H9 (cell line): ENCODE measurements at regions not wholly inside any gene's neighbourhood (a gene's known extent, or its start where the extent isn't known, plus 50 kb on each side); places are given as distances from the start of the nearest gene placed in this dataset.

Experiments
- DNase-seq: peaks from one replicate; pipeline ENCODE4 v3.0.0-alpha.2; 2017
- H2AFZ ChIP-seq: one replicate; pipeline ENCODE4 v1.6.1; 2013; ENCODE audit warnings: mild to moderate bottlenecking, low read length, control low read depth, moderate library complexity
- H2AK5ac ChIP-seq: 2 replicates; pipeline ENCODE4 v1.6.1; 2013; ENCODE audit warnings: low read length, control low read depth, mixed read lengths; ENCODE audit not compliant: insufficient read length
- H2BK120ac ChIP-seq: one replicate; pipeline ENCODE4 v1.6.1; 2013; ENCODE audit warnings: low read depth, mild to moderate bottlenecking, low read length, control low read depth, inconsistent platforms; ENCODE audit not compliant: poor library complexity, severe bottlenecking
- H2BK12ac ChIP-seq: 2 replicates; pipeline ENCODE4 v1.6.1; 2013; ENCODE audit warnings: low read length, control low read depth, mixed read lengths, low read depth; ENCODE audit not compliant: insufficient read length
- H2BK15ac ChIP-seq: 2 replicates; pipeline ENCODE4 v1.6.1; 2013; ENCODE audit warnings: low read depth, low read length, control low read depth
- H2BK20ac ChIP-seq: one replicate; pipeline ENCODE4 v1.6.1; 2013; ENCODE audit warnings: low read depth, mild to moderate bottlenecking, low read length, control low read depth, inconsistent platforms; ENCODE audit not compliant: poor library complexity, severe bottlenecking
- H2BK5ac ChIP-seq: 2 replicates; pipeline ENCODE4 v1.6.1; 2013; ENCODE audit warnings: low read length, control low read depth, mixed read lengths; ENCODE audit not compliant: insufficient read length
- H3K14ac ChIP-seq: 2 replicates; pipeline ENCODE4 v1.6.1; 2013; ENCODE audit warnings: low read length, control low read depth; ENCODE audit not compliant: insufficient read depth
- H3K18ac ChIP-seq: 2 replicates; pipeline ENCODE4 v1.6.1; 2013; ENCODE audit warnings: low read depth, mild to moderate bottlenecking, mixed read lengths, low read length, control low read depth; ENCODE audit not compliant: insufficient read length
- H3K23ac ChIP-seq: 2 replicates; pipeline ENCODE4 v1.6.1; 2013; ENCODE audit warnings: low read length, control low read depth, mixed read lengths, low read depth; ENCODE audit not compliant: insufficient read length
- H3K23me2 ChIP-seq: 2 replicates; pipeline ENCODE4 v1.6.1; 2013; ENCODE audit warnings: low read depth, mild to moderate bottlenecking, mixed read lengths, low read length, control low read depth; ENCODE audit not compliant: insufficient read length, poor library complexity, severe bottlenecking
- H3K27ac ChIP-seq: 2 replicates; pipeline ENCODE4 v1.5.1; 2013; ENCODE audit warnings: low read length, control low read depth, mixed read lengths, low read depth; ENCODE audit not compliant: insufficient read length
- H3K27me3 ChIP-seq: 2 replicates; pipeline ENCODE4 v1.6.1; 2013; ENCODE audit warnings: low read length, control low read depth, inconsistent platforms; ENCODE audit not compliant: insufficient read depth
- H3K4ac ChIP-seq: 2 replicates; pipeline ENCODE4 v1.6.1; 2013; ENCODE audit warnings: low read depth, mild to moderate bottlenecking, control low read depth, inconsistent platforms, low read length, moderate library complexity
- H3K4me1 ChIP-seq: 2 replicates; pipeline ENCODE4 v1.6.1; 2013; ENCODE audit warnings: low read length, control low read depth, inconsistent platforms; ENCODE audit not compliant: insufficient read depth
- H3K4me2 ChIP-seq: 2 replicates; pipeline ENCODE4 v1.6.1; 2013; ENCODE audit warnings: low read length, control low read depth, mixed read lengths; ENCODE audit not compliant: insufficient read length, insufficient read depth
- H3K56ac ChIP-seq: 2 replicates; pipeline ENCODE4 v1.6.1; 2013; ENCODE audit warnings: low read depth, mild to moderate bottlenecking, mixed read lengths, low read length, control low read depth; ENCODE audit not compliant: insufficient read length
- H3K79me1 ChIP-seq: 2 replicates; pipeline ENCODE4 v1.6.1; 2013; ENCODE audit warnings: low read depth, mild to moderate bottlenecking, moderate library complexity, low read length, control low read depth, inconsistent platforms; ENCODE audit not compliant: insufficient read depth, poor library complexity, severe bottlenecking
- H3K79me2 ChIP-seq: 2 replicates; pipeline ENCODE4 v1.6.1; 2013; ENCODE audit warnings: low read length, control low read depth, inconsistent platforms; ENCODE audit not compliant: insufficient read depth
- H3K9ac ChIP-seq: 2 replicates; pipeline ENCODE4 v1.6.1; 2013; ENCODE audit warnings: low read length, control low read depth, mixed read lengths; ENCODE audit not compliant: insufficient read length; ENCODE audit errors: extremely low read depth
- H3K9me3 ChIP-seq: one replicate; pipeline ENCODE4 v1.6.1; 2013; ENCODE audit warnings: low read depth, low read length, inconsistent platforms; ENCODE audit not compliant: control insufficient read depth
- H3T11ph ChIP-seq: one replicate; pipeline ENCODE4 v1.6.1; 2013; ENCODE audit warnings: mild to moderate bottlenecking, low read length, control low read depth, inconsistent platforms
- H4K20me1 ChIP-seq: one replicate; pipeline ENCODE4 v1.6.1; 2013; ENCODE audit not compliant: control insufficient read depth, insufficient read length, insufficient read depth
- H4K5ac ChIP-seq: 2 replicates; pipeline ENCODE4 v1.6.1; 2013; ENCODE audit warnings: low read depth, mild to moderate bottlenecking, mixed read lengths, low read length, control low read depth; ENCODE audit not compliant: insufficient read length
- H4K8ac ChIP-seq: replicated peaks from 2 replicates; pipeline ENCODE4 v1.6.1; 2013; ENCODE audit warnings: low read length, control low read depth, mixed read lengths, low read depth; ENCODE audit not compliant: insufficient read length
- H4K91ac ChIP-seq: 2 replicates; pipeline ENCODE4 v1.6.1; 2013; ENCODE audit warnings: low read depth, mild to moderate bottlenecking, moderate library complexity, mixed read lengths, low read length, control low read depth; ENCODE audit not compliant: insufficient read length
- H3K27ac Mint-ChIP-seq, 3 experiments: 2 replicates in 2 of 3; 3 replicates in 1 of 3; pipeline ENCODE4 v1.8.0; 2020 to 2021; ENCODE audit warnings: mixed read lengths in 3 of 3, mild to moderate bottlenecking in 1 of 3, moderate library complexity in 1 of 3
- H3K27me3 Mint-ChIP-seq: 2 replicates; pipeline ENCODE4 v1.8.0; 2021; ENCODE audit warnings: low read depth, mild to moderate bottlenecking, moderate library complexity, mixed read lengths
- H3K36me3 Mint-ChIP-seq, 3 experiments: 2 replicates in 2 of 3; 3 replicates in 1 of 3; pipeline ENCODE4 v1.8.0; 2020 to 2021; ENCODE audit warnings: low read depth in 3 of 3, mixed read lengths in 3 of 3; ENCODE audit not compliant: insufficient read depth in 1 of 3
- H3K4me1 Mint-ChIP-seq, 2 experiments: 2 replicates each; pipeline ENCODE4 v1.8.0; 2020; ENCODE audit warnings: mixed read lengths in 2 of 2
- H3K4me3 Mint-ChIP-seq, 2 experiments: 2 replicates in 1 of 2; 3 replicates in 1 of 2; pipeline ENCODE4 v1.8.0; 2020 to 2021; ENCODE audit warnings: mild to moderate bottlenecking in 2 of 2, mixed read lengths in 2 of 2, moderate library complexity in 1 of 2
- H3K9me3 Mint-ChIP-seq, 2 experiments: 2 replicates in 1 of 2; 3 replicates in 1 of 2; pipeline ENCODE4 v1.8.0; 2020; ENCODE audit warnings: mild to moderate bottlenecking in 2 of 2, mixed read lengths in 2 of 2, moderate library complexity in 1 of 2
- CTCF ChIP-seq: fragments of 200-600 bp; sonication (generic); conservative IDR thresholded peaks from 3 replicates; pipeline ENCODE4 v1.8.0; 2021; ENCODE audit warnings: antibody characterized with exemption, mild to moderate bottlenecking
- WGBS: extraction: QIAGEN DNeasy Blood & Tissue Kit; methylation state at CpG from one replicate; pipeline ENCODE4 v1.1.7; 2013; ENCODE audit warnings: missing lambda C conversion rate, low lambda C conversion rate, mixed read lengths; ENCODE audit not compliant: insufficient read length; ENCODE audit errors: extremely low coverage; 5-methylcytosine and 5-hydroxymethylcytosine counted together

GRCh38 chr12:105924526-105925208, 214.1 kb downstream of the NUAK1 start:
- Histone ChIP-seq H3K9me3 (no peaks in the 10 kb centered on the region), H2AFZ (no peak overlapping the region), H3K4me1 (no peaks in the 10 kb centered on the region), H3K18ac (no peak overlapping the region), H3K4me2 (no peak overlapping the region), H2BK120ac (no peak overlapping the region), H4K20me1 (no peaks in the 10 kb centered on the region), H3K9ac (no peak overlapping the region), H3T11ph (no peak overlapping the region), H2BK20ac (no peak overlapping the region), H3K79me2 (no peaks in the 10 kb centered on the region), H2BK15ac (no peak overlapping the region), H3K27me3 (no peaks in the 10 kb centered on the region; the same call in 1 of the 2 replicates), H2AK5ac (no peak overlapping the region), H3K23ac (no peak overlapping the region), H4K8ac (no peak overlapping the region), H2BK5ac (no peak overlapping the region), H3K23me2 (no peaks in the 10 kb centered on the region), H3K56ac (no peak overlapping the region), H3K14ac (no peak overlapping the region), H4K91ac (no peak overlapping the region), H3K4ac (no peak overlapping the region), H3K79me1 (no peaks in the 10 kb centered on the region), H4K5ac (no peak overlapping the region), H3K27ac (no peak overlapping the region), H2BK12ac (no peak overlapping the region)
- no peak overlapping the region for H3K4me3 Mint-ChIP-seq
- H3K36me3 Mint-ChIP-seq, result peaks cover 0 to 4% (median 0%) of the 10 kb centered on the region in 3 experiments; a peak in 1 of 7 replicates
- no peaks in the 10 kb centered on the region; the same call in 1 of the 2 replicates for H3K27me3 Mint-ChIP-seq
- H3K27ac Mint-ChIP-seq, result no peak overlapping the region
- peaks cover 0 to 2% of the 10 kb centered on the region in 2 experiments; a peak in 3 of 4 replicates for H3K4me1 Mint-ChIP-seq
- DNase-seq, result no peak
- no CpG with 5 or more reads among the region's 7 CpGs for WGBS
- TF ChIP-seq CTCF, result no peak
- peaks cover 3 to 7% of the 10 kb centered on the region in 2 experiments; a peak in 2 of 5 replicates for H3K9me3 Mint-ChIP-seq
